CD4-positive, alpha-beta T cell (primary cell): ENCODE measurements at regions not wholly inside any gene's neighbourhood (a gene's known extent, or its start where the extent isn't known, plus 50 kb on each side); places are given as distances from the start of the nearest gene placed in this dataset.

Experiments
- ATAC-seq: fragments of 200-7000 bp; cut with Tn5 transposase; one replicate; pipeline ENCODE4 v1.10.0; 2022; ENCODE audit warnings: mild to moderate bottlenecking; ENCODE audit not compliant: poor library complexity
- CTCF ChIA-PET: fragments of 350-600 bp; sonication (Branson Sonifier 250); formaldehyde crosslinking; loops from one replicate; lab custom pipeline; 2021; ENCODE audit warnings: antibody characterized with exemption, inconsistent platforms; lab: Charles Lee
- POLR2A ChIA-PET: fragments of 350-600 bp; sonication (Branson Sonifier 250); formaldehyde crosslinking; loops from one replicate; lab custom pipeline; 2021; ENCODE audit warnings: antibody characterized with exemption, inconsistent platforms; lab: Charles Lee
- DNase-seq, 14 experiments: peaks; one replicate each; pipeline ENCODE4 v3.0.0-alpha.2; 2013 to 2020; ENCODE audit warnings: mixed read lengths in 2 of 14
- H3K27ac ChIP-seq, 2 donors: one replicate each; pipeline versions ENCODE4 v1.5.1 to v1.7.0; 2013; ENCODE audit warnings: low read length in 2 of 2, low read depth in 1 of 2, mild to moderate bottlenecking in 1 of 2
- H3K27me3 ChIP-seq, 2 experiments: 1 replicate in 1 of 2; 2 replicates in 1 of 2; pipeline versions ENCODE4 v1.6.1 to v1.7.0; 2013; ENCODE audit warnings: low read length in 2 of 2, control low read depth in 1 of 2, mild to moderate bottlenecking in 1 of 2, moderate library complexity in 1 of 2; ENCODE audit not compliant: insufficient read depth in 2 of 2, control insufficient read depth in 1 of 2
- H3K36me3 ChIP-seq: one replicate; pipeline ENCODE4 v1.6.1; 2013; ENCODE audit warnings: low read length, control low read depth; ENCODE audit not compliant: insufficient read depth
- H3K4me1 ChIP-seq: one replicate; pipeline ENCODE4 v1.6.1; 2013; ENCODE audit warnings: low read length, control low read depth; ENCODE audit not compliant: insufficient read depth
- H3K4me3 ChIP-seq: one replicate; pipeline ENCODE4 v1.5.1; 2013; ENCODE audit warnings: mild to moderate bottlenecking, low read length, moderate library complexity
- H3K9me3 ChIP-seq, 2 experiments: 1 replicate in 1 of 2; 2 replicates in 1 of 2; pipeline versions ENCODE4 v1.6.1 to v1.7.0; 2013; ENCODE audit warnings: low read length in 2 of 2, mild to moderate bottlenecking in 2 of 2, control low read depth in 1 of 2, moderate library complexity in 1 of 2; ENCODE audit not compliant: control insufficient read depth in 1 of 2, insufficient read depth in 1 of 2
- H3K27ac Mint-ChIP-seq: one replicate; pipeline ENCODE4 v1.8.0; 2020; ENCODE audit warnings: mixed read lengths
- H3K27me3 Mint-ChIP-seq: one replicate; pipeline ENCODE4 v1.8.0; 2021; ENCODE audit warnings: mixed read lengths
- H3K36me3 Mint-ChIP-seq: one replicate; pipeline ENCODE4 v1.8.0; 2021; ENCODE audit warnings: low read depth, mixed read lengths
- H3K4me1 Mint-ChIP-seq: one replicate; pipeline ENCODE4 v1.8.0; 2021; ENCODE audit warnings: low read depth, mixed read lengths
- H3K4me3 Mint-ChIP-seq: one replicate; pipeline ENCODE4 v1.8.0; 2020; ENCODE audit warnings: mild to moderate bottlenecking, mixed read lengths
- H3K9me3 Mint-ChIP-seq: one replicate; pipeline ENCODE4 v1.8.0; 2020; ENCODE audit warnings: mixed read lengths
- CTCF ChIP-seq: fragments of 200-600 bp; IDR thresholded peaks from one replicate; pipeline ENCODE4 v1.8.0; 2022; ENCODE audit warnings: antibody characterized with exemption, mild to moderate bottlenecking
- intact Hi-C, 2 experiments: fragments of 100-400 bp; cut with DNase I in 1 of 2; cut with micrococcal nuclease in 1 of 2; formaldehyde crosslinking; loops; one replicate each; pipeline versions ENCODE4 v1.15.1 to v1.9.0; 2023 to 2025; cut with DNase I, micrococcal nuclease

DNA sequence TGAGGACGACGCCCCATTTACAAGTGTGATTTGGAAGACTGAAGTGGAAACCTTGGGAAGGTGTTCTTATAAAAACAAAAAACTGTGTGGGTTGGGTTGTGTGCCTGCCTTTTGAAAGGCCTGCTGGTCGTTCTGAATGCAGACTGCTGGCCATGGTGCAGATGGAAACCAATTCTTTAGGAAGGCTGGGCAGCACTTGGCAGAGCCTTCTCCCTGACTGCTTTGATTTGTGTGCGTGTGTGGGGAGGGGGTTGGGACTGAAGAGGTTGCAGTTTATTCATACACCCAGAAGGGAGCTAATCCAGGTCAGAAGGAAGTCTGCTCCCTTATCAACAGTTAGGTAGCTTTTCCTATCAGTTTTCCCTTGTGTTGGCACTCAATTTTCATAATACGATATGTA, 288.7 kb downstream of the SOX2 start:
- DNase-seq (no peak), ATAC-seq (no peak)
- H3K36me3 ChIP-seq, result no peaks in the 10 kb centered on the region
- Mint-ChIP-seq H3K36me3 (no peaks in the 10 kb centered on the region), H3K27ac (no peak overlapping the region), H3K9me3 (no peaks in the 10 kb centered on the region), H3K4me3 (no peak overlapping the region), H3K27me3 (no peaks in the 10 kb centered on the region), H3K4me1 (no peaks in the 10 kb centered on the region)
- intact Hi-C loops, result no loop called here
- ChIA-PET POLR2A (no interaction called here), CTCF (no interaction called here)
- H3K9me3 ChIP-seq, result no peaks in the 10 kb centered on the region
- no peaks in the 10 kb centered on the region for H3K4me1 ChIP-seq
- no peak for TF ChIP-seq CTCF
- H3K27me3 ChIP-seq, result no peaks in the 10 kb centered on the region
- no peak overlapping the region for H3K4me3 ChIP-seq
- H3K27ac ChIP-seq, result no peak overlapping the region

DNA sequence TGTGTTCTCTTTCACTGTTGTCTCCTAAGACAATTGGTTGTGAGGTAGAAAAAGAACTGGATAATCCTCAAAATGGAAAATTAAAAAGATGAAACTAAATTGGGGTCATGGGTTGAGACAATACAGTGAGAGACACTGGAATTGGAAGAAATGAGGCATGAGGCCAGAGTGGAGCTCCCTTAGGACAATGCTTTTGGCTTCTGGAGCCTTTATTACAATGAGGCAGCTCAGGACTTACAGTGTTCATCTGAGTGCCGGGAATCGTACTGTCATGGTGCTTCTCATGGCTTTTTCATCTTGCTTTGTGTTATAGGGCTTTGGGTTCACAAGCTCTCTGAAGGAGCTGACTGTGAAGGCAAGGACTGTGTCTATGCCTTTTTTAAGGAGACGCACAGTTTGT, 293.5 kb downstream of the SOX2 start:
- Mint-ChIP-seq H3K4me3 (no peak overlapping the region), H3K9me3 (no peaks in the 10 kb centered on the region), H3K36me3 (no peaks in the 10 kb centered on the region), H3K27me3 (no peaks in the 10 kb centered on the region), H3K4me1 (no peaks in the 10 kb centered on the region), H3K27ac (no peak overlapping the region)
- no peak for DNase-seq
- no peaks in the 10 kb centered on the region for H3K9me3 ChIP-seq
- no peak for TF ChIP-seq CTCF
- intact Hi-C loops, result no loop called here
- H3K36me3 ChIP-seq, result no peaks in the 10 kb centered on the region
- ChIA-PET POLR2A (no interaction called here), CTCF (no interaction called here)
- no peak overlapping the region for H3K4me3 ChIP-seq
- no peak overlapping the region for H3K27ac ChIP-seq
- no peaks in the 10 kb centered on the region for H3K4me1 ChIP-seq
- no peaks in the 10 kb centered on the region for H3K27me3 ChIP-seq
- ATAC-seq, result no peak

DNA sequence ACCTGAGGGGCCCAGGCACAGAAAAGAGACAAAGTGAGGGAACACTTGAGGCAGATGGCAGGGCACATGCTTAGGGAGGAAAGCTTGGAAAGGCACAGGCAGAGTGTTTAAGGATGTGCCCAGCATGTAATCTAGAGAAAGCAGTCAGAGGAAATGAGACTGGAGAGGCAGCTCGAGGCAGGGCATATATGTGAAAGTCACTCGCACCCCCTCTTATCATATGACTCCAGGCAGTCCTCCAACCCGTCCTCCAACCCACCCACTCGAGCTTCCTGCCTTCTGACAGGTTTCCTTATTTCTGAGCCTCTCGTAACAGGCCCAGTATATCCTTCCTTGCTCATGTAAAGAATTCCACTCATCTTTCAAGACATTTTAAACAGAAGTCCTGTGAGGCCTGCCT, 294.0 kb downstream of the SOX2 start:
- Histone ChIP-seq H3K27ac (no peak overlapping the region), H3K4me1 (no peaks in the 10 kb centered on the region), H3K4me3 (no peak overlapping the region), H3K36me3 (no peaks in the 10 kb centered on the region), H3K27me3 (no peaks in the 10 kb centered on the region), H3K9me3 (no peaks in the 10 kb centered on the region)
- ChIA-PET CTCF (no interaction called here), POLR2A (no interaction called here)
- intact Hi-C loops, result no loop called here
- no peak for TF ChIP-seq CTCF
- Mint-ChIP-seq H3K4me1 (no peaks in the 10 kb centered on the region), H3K27me3 (no peaks in the 10 kb centered on the region), H3K9me3 (no peaks in the 10 kb centered on the region), H3K4me3 (no peak overlapping the region), H3K27ac (no peak overlapping the region), H3K36me3 (no peaks in the 10 kb centered on the region)
- ATAC-seq (no peak), DNase-seq (no peak)
